GM21717 (cell line): ENCODE measurements at regions not wholly inside any gene's neighbourhood (a gene's known extent, or its start where the extent isn't known, plus 50 kb on each side); places are given as distances from the start of the nearest gene placed in this dataset.

Experiments used
- ATAC-seq: cut with Tn5 transposase; IDR thresholded peaks from one replicate; pipeline ENCODE4 v1.9.1; 2021; ENCODE audit warnings: mild to moderate bottlenecking, moderate library complexity; ENCODE audit not compliant: unreplicated experiment

DNA sequence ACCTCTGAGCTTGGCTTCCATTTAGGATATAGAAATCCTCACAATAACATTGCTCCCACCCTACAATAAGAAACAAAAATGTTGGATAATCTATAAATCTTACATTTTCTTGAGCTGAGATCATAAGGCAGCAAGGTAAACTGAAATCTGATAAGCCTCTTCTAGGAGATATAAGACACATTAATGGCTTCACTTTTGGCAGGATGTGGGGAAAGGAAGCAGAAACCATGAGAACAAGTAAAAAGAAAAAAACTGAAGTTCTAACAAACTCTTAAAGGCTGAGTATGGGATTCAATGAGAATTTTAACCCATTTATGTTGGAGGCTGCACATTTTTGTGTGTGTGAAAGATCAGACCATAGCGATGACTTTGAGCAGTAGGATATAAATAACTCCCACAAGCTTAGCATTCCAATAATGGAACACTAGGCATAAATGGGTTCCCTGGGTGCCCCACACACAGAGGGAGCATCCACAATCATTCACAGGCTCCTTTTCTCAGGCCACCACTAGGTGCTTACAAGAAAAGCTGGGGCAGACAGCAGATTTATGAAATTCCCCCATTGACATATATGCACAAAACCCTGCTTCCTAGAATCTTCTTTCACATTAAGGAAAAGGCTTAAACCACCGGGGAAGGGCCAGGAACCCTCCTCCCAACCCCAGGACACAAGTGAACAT, 564.9 kb upstream of the MGMT start:
- ATAC-seq, result no peak

DNA sequence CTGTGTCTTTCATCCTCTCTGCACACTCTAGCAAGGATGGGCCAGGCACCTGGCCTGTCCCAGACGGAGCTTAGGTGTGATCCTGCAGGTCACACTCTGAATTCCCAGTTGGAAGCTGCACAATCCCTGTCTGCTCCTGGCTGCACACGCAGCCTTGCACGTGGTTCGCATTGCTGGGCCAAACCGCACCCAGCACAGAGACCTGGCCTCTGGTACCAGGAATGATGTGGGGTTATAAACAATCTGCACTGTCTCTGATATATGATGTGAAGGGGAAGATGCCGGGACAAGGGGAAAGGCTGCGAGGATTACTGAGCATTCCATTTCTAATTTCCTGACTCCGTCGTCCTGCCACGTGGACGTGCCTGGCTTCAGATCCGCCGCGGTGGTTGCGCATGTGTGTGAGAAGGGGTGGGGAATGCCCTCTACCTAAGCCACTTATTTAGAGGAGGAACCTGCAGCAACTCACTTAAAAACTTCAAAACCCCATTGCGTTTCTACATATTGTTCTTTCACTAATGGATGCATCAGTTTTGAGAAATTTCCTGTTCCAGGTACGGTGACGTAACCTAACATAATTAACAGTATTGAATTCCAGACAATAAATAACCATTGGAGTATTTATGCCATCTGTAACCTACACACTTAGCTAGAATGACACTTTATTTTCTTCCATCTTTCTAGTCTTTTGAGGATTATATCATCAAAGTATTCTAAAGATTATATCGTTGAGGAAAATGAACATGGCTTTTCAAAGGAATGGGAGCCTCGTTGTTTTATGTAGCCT, 559.7 kb upstream of the MGMT start:
- no peak for ATAC-seq

DNA sequence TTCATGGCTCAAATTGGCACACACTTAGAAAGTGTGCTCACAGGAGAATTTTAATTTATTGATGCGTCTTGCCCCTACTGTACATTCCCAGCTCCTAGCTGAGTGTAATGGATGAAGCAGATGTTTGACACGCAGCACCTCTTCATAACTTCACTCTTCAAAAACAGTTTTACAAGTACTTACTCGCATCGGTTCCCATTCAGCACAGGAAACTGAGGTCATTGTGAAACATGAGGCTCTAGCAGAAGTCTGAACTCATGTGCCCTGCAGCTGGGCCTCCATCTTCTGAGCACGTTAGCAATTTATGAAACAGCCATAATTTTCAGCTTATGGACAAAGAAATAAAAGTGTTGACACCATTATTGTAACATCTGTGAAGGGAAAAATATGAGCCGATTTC, 558.9 kb upstream of the MGMT start:
- no peak for ATAC-seq

DNA sequence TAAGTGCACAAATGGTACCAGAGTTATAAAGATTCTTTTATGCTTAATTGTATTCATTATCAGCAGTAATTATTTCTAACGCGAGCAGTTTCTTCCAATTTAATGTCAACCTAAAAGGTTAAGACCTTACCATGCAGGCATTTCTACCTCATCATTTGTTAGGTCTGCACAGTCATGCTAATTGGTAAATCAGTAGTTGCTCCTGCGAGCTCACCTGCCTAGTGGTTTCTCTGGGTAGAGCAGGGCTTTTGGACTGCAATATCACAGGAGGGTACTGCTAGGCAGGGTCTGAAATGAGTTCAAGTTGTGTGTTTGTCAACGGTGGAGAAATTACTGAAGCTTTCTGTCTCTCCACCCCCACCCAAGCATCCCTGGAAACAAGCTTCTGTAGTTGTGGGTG, 558.5 kb upstream of the MGMT start:
- ATAC-seq, result no peak

DNA sequence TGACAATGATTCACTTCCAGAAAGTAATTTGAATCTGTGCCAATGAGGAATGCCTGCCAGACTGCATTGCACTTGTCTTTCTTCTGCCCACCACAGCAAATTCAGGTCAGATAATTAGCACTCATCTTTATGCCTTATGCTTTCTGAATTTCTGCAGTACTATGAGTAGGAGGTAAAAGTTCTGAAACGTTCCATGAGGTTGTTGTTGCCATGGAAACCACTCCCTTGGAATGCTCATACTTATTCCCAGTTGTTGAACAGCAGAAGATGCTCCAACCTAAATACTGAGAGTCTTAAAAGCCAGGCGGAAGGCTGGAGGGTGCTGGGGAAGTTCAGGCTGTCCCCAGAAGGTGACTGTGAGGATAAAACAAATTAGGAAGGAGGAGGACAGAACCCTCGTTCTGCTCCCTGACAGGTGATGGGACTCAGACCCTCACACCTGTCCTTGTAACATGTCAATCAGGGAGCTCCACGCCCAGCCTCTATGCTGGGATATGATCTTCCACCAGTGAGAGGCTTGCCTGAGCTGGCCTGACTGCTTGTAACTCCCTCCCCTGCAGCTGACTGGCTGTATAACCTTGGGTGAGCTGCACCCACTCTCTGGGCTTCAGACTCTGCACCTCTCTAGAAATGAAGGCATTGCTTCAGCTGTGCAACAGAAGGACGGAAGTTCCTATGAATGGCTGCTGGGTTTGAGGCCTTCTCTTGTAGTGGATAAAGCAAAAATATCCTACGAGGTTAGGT, 554.3 kb upstream of the MGMT start:
- no peak for ATAC-seq

DNA sequence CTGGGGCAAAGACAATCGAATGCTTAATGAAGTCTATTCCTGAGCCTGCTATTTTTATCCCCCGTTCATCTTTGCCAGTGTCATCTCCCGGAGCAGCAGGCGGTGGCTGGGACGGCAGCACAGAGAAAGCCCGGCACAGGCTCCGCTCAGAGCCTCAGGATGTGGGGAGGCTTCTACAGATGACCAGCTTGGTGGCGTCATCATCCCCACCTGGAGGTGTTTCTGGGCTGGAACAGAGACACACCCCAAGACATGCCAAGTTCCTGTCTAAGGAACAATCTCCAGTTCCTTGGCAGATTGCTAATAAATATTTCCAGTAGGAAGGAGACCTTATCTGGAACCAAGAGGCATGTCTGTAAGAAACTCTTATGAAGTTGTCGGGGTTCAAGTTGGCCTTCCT, 552.4 kb upstream of the MGMT start:
- no peak for ATAC-seq

DNA sequence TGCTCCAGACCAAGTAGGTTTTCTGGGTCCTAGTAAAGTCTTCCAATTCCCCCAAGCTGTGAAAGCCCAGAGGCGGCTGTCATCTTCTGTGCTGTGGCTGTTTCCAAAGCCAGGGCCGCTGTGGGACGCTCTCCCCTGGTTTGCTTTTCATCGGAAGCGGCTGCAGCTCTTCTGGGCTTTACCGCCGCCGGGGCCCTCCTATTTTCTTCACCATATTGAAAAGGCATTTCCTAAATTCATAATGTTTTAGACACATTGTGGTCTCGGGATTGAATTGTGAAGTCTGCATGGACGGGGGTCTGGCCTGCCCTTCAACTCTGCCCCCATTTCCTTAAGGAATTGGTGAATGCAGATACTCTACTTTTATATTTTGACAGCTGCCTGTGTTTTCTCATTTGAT, 551.4 kb upstream of the MGMT start:
- no peak for ATAC-seq

DNA sequence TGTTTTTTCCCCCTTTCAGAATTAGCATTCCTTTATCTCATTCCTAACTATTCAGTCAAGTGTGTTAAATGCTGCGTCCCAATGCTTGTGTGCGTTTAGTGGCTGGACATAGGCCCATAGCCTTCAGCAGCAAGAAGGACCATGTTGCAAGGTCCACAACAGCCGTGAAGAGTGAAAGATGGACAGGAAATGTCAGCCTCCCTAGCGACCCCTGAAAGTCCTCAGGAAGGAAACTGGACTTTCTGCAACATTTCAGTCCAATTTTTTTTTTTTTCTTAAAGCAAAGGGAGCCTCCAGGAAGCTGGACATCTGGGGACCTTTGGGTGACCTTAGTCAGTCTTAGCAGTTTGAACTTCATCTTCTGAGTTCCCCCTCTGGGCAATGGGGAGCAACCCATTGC, 550.7 kb upstream of the MGMT start:
- no peak for ATAC-seq

DNA sequence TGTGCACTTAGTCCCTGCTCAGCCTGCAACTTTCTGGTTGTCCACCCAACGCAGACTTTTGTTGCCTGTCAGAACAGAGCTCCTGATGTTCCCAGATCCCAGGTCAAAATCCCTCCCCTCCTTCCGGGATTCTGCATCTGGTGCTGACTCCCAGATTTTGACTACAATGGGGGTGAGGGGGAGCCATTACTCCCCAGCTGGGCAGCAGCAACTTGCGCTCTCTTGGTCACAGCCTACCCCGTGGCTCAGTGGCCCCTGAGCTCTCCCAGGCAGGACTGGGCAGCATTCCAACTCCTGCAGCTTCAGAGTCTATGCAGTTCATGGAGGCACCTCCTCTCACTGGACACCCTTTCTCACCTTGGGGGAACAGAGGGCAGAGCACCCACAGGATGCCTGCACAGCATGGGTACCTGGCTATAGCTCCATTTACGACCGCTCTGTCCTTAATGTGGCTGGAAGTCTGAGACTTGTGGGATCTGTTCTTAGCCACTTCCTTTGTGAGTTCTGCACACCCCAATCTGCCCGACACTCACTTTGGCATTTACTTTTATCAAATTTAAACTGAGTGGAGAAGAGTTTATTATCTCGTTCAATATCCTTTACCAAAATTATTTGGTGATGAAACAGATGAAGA, 545.5 kb upstream of the MGMT start:
- ATAC-seq, result no peak

DNA sequence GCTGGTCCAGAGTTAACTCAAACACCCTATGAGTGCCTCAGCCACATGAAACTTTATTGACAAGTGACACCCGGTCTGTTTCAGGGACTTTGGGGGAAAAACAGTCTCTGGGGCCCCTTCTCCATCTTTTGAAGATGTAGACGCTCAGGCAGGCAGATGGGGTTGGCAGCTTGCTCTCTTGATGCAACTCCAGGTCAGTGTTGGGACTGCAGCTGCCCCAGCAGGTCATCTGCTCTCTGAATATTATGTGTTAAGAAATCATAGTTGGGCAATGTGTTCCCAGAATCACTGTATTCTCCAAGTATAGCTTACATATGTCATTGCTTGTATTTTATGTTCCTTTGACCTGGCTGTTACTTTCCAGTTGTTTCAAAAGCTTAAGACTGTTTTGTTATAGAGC, 544.9 kb upstream of the MGMT start:
- no peak for ATAC-seq

DNA sequence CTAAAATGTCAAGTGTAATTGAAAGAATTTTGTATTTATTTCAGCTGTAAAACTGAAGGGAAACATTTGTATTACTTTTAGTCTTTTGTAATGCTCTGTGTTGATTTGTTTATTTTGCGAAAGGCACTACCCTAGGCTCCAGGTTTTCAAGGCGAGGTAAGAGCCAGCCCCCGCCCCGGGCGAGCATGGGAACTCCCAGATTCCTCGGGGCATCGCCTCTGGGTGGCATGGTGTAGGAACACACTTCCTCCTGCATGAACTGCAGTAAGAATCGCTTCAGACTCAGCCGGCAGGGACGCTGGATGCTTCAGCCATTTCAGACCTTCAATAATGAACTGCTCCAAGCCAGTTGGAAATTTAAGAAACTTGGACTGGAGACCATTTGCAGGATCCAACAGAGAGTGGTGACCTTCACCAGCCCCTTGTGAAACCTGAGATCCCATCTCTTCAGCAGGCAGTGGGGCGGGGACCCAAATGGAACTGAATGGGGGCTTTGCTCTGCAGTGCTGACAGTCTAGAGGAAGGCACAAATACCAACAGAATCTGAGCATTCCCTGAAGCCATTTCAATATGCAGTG, 544.3 kb upstream of the MGMT start:
- no peak for ATAC-seq

DNA sequence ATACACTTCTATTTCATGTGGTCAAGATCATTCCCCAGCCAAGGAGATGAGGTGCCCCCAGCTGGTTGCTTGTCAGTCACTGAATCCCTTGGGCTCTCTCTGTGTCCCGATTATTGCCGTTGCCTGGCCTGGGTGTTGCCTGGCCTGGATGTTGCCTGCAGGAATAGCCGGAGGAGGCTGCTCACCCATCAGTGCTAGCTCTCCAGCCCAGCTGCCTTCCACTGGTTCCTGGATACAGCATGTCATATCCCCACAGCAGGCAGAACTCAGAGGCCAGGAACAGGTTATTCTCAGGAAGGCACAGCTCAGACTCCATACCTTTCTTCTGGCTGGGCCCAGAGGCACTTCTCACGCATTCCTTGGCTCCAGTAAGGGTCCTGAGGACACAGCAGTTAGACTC, 542.1 kb upstream of the MGMT start:
- no peak for ATAC-seq

DNA sequence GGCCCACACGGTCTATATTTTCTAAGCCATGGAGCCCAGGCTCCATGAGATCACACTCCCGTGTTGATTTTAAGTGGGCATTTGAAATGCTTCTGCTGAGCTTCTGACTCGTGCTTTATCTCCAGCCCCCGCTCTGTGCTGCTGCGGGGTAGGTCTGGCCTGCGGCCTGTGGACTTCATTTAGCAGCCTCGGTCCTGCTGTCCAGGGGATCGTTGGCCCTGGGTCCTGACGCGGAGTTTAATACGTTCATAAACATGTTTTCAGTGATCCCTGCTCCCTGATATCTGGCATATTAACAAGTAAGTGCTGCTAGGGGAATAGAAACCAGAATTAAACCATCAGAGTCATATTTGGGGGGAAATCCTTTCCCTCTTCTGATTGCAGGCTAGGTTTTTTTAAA, 540.3 kb upstream of the MGMT start:
- ATAC-seq, result no peak

DNA sequence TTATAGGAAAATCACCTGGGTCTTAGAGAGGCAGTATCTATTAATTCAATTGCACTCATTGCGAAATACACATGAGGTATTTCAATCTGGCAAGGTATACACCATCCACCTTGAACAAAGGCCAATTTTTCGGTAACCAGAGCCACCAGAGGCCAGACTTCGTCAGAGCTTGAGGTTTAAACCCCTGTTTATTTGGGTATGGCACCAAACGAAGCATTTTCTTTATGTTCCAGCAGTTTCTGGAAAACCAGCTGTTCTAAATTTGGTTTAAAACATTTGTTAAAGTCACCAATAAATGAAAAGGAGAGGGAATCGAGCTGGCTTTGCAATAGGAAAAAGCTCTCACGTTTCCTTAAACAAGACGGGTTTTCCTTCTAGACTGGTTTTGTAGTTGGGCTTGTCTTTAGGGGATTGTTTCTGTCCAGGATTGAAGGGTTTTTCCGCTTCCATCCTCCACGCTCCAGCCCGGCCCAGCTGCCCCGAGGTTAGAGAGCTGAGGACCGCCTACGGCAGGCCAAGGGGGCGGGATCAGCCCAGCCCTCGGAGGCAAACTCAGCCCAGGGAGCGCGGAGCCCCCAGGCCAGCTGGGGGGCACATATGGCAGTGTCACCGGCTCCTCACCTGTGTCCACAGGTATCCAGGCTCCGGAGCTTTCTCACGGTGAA, 539.4 kb upstream of the MGMT start:
- ATAC-seq, result no peak

DNA sequence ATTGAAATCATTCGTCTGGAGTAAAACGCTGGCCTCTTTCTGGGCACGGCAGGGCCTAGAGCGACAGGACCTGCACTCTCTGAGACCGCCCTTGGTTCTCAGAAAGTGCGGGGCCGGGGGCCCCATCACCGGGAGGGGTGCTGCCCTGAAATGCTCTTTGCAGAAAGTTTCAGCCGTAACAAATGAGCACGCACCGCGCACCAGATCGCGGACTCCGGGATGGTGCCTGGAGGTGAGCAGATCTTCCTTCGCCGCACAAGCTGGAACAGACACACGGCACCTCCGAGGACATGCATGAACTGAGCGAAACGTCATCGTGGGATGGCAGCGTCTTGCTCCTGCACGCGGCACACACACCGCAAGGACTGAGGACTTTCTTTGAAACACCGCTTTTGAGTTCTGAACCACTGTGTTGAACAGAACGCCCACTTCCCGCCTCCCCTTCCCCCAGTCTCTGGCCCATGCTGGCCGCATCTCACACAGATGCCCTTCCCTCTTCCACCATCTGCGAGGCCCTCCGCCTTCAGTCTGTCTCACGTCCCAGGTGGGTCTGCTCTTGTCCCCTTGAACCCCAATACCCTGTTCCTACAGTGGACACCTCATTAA, 538.7 kb upstream of the MGMT start:
- ATAC-seq, result no peak

DNA sequence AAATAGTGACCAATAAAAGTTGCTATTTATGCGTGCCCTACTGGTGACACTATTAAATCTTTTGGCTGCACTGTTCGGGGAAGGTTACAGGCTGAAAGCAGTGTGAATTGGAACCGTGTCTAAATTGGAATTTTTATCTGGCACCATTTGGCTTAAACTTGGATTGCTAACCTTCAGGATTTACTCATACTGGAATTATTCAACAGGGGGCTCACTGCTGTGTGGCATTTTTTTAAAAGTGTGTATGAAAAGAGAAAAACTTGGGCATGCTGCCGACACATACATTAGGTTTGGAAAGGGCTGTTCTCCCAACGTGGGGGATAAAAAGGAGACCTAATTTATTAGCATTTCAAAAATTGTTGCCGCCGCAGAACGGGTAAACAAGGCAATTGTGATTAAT, 537.9 kb upstream of the MGMT start:
- ATAC-seq, result no peak

DNA sequence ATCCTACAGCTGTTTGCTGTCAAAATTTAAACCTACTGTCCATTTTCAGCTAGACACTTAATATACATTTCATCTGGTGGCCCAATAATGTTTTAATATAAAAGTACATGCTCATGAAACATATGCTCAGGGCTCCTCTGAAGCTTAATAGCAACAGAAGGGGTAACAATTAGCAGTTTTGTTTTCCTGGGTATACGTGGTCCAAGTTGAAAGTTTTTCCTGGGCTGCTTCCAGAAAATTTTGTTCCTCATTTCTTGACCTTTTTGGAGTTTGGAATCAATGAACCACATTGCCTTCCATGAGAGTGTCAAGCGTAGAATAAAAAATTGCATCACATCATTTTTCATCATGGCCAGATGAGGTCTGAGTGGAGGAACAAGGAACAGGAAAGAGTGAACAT, 537.3 kb upstream of the MGMT start:
- ATAC-seq, result no peak

DNA sequence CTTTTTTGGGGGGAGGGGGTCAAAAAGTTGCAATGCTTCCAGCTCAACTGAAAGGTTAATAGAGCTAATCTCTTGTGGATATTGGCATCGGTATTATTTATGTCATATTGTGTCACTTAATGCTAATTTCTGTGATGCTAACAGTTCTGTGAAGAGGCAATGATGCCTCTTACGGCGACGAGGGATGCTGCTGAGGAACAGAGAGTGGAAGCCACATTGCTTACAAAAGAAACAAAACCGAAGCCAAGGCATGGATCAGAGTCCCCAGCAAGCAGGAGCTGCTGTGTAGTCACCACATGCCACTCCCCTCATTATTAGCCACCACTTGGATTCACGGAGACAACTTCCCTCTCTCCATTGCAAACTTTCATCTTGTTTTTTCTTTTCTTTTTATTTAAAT, 536.5 kb upstream of the MGMT start:
- no peak for ATAC-seq

DNA sequence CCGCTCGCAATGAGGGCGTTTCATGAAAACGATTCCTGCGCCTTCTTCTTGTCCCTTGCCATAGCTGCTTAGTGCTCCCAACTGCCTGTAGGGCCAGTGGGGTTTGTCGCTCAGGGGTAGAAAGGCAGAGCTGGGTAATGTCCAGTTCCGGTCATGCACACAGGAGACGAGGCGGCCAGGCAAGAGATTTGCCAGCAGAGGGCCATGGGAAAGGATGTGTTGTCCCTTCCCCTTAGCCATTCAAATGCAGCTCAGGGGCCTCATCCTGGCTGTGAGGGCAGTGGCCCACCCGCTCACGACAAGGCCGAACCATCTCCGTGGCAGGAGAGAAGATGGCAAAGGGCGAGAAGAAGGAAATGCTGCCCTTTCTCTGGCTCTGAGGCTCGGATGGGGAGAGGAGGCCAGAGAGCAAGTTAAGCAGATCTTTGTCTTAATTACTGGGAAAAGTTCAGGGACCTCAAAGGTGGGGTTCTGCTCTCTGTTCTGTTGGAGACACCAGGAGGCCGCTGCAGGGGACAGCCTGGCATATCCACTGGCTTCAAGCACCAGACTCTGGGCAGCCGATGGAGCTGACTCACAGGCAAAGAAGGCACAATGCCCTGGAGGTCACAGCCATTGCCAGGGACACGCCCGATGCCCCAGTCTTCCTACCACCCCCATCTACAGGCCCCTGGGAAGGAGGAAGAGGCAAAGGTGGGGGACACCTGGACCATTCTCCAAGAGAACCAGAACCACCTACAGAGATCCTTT, 534.8 kb upstream of the MGMT start:
- no peak for ATAC-seq

DNA sequence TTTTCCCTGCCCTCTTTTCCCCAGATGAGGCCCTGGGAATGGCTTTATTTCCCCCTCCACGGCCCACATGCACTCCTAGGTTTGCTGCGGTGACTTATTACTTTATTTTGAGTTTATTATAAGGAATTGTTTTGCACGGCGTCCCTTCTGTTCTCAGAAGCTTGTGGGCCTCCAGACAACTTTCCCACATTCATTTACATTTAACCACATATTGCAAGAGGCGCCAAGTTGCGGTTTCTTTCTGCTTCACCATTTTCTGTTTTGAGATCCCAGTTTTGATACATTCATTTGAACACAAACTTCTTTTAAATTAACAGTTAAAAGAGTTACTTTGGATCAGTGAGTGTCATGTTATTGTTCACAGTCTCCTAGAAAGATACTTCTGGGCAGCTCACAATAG, 532.5 kb upstream of the MGMT start:
- ATAC-seq, result no peak
